ENCODE measurements at regions not wholly inside any gene's neighbourhood (a gene's known extent, or its start where the extent isn't known, plus 50 kb on each side); places are given as distances from the start of the nearest gene placed in this dataset.
"Not testable (repeated sequence)": the region's sequence is repeated elsewhere in the genome, so short reads cannot be mapped to it uniquely, and the experiment has no call there.

GRCh38 chr3:153567011-153567410 is 405.0 kb downstream of the RAP2B start:
- no peak for FAIRE-seq

- FAIRE-seq: no peak
These were observed 405.5 kb downstream of the RAP2B start for GRCh38 chr3:153567556-153567955.

DNA sequence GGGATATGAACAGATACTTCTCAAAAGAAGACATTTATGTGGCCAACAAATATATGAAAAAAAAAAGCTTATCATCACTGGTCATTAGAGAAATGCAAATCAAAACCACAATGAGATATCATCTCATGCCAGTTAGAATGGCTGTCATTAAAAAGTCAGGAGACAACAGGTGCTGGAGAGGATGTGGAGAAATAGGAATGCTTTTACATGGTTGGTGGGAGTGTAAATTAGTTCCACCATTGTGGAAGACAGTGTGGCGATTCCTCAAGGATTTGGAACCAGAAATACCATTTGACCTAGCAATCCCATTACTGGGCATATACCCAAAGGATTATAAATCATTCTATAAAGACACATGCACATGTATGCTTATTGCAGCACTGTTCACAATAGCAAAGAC is 408.5 kb downstream of the RAP2B start:
- FAIRE-seq: not testable (repeated sequence)

DNA sequence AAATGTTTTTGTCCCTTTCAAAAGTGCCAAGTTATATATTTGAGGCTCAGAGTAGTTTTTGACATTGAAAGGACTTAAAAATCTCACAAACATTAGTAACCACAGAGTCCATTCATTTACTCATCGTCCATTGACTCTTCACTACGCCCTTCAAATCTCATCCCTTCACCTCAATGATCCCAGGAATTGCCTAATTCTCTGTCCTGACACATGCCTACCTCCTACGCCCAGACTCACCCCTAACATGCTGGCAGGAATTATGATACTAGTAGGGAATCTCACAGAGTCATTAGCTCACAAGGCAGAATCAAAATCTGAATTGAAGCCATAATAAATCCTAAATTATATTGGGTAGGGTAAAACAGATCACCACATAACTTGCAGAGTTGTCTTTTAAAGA is 410.1 kb downstream of the RAP2B start:
- FAIRE-seq: no peak

- FAIRE-seq: no peak
These were observed 410.6 kb downstream of the RAP2B start for GRCh38 chr3:153572654-153573053.

DNA sequence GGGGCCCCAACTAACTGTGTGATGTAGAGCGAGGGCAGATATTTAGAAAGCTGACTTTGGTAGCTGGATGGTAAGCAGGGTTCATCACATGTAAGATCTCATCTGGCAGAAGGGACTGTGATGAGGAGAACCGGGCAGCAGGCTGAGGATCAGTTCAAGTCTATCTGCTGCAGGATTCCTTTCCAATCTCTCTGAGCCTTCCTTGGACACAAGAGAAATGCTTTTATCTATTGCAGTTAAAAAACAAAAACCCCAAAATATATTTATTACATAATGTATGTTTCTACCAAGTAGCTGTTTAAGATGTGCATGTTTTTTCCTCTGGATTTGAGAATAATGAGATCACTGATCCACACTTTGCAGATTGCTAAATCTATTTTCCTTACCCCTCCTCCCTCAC is 411.5 kb downstream of the RAP2B start:
- FAIRE-seq: no peak

DNA sequence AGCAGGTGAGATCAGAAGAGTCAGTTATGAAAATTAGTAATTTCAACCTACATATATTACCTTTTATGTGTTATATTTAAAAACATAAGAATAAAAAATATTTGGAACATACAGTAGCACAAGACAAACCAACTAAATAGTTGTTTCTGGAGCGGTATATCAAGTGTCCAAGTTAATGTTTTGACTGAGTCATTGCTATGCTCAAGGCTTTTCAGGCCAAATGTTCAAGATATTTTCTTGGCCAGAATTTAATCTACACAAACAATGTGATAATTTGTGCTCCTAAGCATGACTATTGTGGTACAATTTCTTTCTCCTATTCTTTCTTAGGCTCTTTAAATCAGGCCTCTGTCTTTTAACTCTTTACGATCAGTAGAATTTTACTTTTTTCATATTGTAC is 412.4 kb downstream of the RAP2B start:
- no peak for FAIRE-seq

GRCh38 chr3:153577059-153577736 is 415.2 kb downstream of the RAP2B start:
- FAIRE-seq: no peak

- FAIRE-seq: no peak
These were observed 416.0 kb downstream of the RAP2B start for GRCh38 chr3:153578046-153578445.

GRCh38 chr3:153590051-153590450 is 428.0 kb downstream of the RAP2B start:
- no peak for FAIRE-seq

DNA sequence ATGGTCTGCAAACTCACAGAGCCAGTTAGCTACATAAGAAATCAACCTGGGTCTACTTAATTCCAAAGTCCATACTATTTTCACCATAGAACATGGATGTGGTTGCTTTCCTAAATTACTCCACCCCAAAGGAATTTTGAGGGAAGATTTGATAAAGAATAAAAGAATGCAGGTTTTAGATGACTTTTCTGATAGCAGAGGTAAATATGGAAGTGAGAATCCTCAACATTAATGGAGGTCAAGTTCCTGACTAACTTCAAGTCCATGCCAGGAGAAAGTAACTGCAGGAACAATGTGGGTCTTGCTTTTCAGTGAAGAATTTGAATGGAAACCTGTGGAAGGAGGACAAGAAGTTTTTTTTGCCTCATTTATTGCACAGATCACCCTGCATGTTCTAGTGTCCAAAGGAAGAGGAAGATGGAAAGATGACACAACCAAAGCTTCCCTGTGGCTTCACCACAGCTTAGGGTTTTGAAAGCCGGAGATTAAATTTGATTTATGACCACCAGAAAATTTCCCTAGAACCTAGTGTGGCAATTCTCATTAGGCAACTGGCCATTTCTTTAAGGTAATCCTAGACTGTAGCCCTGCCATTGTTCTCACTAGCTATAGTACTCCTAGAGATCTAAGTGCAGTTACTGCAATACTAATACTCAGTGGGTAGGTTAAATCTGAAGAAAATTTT is 429.7 kb downstream of the RAP2B start:
- no peak for FAIRE-seq

- no peak for FAIRE-seq
These were observed 433.3 kb downstream of the RAP2B start for GRCh38 chr3:153595186-153595815.

DNA sequence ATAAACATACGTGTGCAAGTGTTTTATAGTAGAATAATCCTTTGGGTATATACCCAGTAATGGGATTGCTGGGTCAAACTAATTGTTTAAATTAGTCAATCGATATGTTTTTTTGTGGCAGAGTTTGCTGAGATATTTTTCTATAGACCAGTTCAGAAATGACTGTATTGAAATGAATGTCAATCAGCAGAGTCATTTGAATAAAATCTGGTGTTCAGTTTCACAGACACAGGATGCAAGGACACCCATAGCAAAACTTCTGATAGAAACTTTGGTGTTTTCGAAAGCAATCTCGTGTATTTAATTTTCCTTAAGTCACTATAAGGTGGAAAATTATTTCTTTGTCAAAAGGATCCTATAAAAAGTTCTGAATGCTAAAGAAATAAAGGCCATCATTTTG is 434.4 kb downstream of the RAP2B start:
- FAIRE-seq: no peak

- FAIRE-seq: no peak
These were observed 437.7 kb downstream of the RAP2B start for GRCh38 chr3:153599685-153600084.

GRCh38 chr3:153600896-153601295 is 438.9 kb downstream of the RAP2B start:
- no peak for FAIRE-seq

DNA sequence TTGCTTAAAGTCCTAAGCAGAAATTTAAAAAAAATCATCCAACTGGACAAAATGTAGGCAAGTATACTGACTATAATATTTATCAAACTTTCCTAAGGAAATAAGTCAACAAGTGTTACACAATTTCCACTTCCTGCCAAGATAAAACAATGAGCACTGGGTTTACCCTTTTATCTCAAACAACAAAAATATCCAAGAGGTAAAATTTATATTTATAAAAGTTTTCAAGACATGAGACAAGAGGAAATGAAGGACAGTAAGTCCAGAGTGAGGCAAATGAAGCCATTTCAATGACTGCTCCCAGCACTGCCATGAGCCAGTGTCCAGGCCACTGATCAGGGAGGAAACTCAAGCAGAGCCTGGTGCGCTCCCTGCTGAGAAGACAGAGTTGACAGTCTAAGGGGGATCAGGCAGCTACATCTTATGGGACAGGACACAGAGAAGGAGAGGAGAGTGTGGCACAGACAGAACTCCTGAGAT is 439.4 kb downstream of the RAP2B start:
- FAIRE-seq: no peak

DNA sequence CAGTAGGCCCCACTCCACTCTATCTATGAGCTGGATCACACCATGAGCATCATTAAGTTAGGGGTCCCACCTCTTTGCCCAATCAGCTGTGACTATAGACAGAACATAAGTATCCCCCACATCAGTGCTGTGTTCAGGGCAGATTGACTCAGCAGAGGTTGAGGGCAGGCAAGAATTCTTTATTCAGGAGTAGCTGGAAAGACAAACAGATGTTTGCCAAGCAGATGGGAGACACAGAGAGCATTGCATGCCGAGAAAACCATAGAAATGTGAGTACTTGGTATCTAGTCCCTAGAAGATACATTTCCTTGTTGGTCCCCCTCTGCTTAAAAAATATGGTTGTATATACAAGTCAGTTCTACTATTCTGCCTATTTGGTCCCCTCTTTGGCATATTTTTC is 440.8 kb downstream of the RAP2B start:
- FAIRE-seq: no peak

DNA sequence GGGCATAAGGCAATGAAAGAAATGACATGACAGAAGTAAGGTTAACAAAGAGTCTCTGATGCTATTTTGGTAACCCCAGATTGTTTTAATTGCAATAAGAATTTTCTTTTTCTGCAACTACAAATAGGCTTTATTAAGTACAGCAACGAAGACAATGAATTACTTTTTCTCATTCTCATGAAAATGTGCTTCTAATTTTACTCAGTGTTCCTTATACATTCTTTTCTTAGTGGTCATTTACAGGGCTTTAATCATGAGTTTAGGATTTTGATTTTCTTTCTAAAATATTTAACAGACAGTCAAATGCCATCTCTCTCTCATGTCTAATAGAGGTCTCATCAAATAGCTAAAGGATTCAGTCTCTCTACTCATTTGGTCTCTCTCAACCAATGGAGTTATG is 452.1 kb downstream of the RAP2B start:
- FAIRE-seq: no peak

- no peak for FAIRE-seq
These were observed 452.5 kb downstream of the RAP2B start for GRCh38 chr3:153614563-153614962.

GRCh38 chr3:153615863-153616262 is 453.8 kb downstream of the RAP2B start:
- no peak for FAIRE-seq

- no peak for FAIRE-seq
These were observed 455.4 kb downstream of the RAP2B start for GRCh38 chr3:153617463-153617862.

DNA sequence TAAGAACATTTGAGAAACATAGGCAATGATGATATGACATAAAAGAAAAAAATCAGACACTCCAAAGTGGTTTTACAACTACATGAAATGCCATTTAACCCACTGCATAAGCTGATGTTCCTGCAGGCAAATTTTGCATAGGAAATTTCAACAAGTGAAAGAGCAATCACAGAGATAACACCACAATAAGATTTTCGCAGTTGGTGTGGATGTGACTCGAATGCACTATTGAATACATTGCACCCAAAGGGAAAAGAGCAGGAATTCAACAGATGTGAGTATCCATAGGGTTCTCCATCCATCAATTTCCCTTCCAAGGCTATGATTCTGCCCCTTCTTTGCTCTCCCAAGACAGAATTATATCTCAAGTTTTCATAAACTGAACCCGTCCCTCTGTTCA is 456.1 kb downstream of the RAP2B start:
- FAIRE-seq: no peak

- FAIRE-seq: no peak
These were observed 457.2 kb downstream of the RAP2B start for GRCh38 chr3:153619268-153619667.

DNA sequence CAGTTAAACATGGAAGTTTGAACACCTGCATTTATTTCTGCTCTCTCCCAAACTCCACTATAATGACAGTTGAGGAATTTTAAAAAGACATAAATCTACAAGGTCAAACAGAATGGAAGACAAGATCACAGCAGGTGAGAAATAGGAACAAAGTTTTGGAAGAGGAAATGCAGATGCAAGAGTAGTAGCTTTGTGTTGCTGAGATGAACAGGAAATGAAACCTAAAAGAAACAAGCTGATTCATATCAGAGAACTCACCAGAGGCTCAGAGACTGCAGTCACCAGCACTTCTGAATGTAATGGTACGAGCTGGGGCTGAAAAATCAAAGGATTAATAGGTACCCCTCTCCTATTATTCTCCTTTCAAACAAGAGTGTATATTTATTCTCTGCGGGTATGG is 459.9 kb downstream of the RAP2B start:
- no peak for FAIRE-seq

Measured in islet of Langerhans (tissue), 1 donor.